ENCODE measurements at regions not wholly inside any gene's neighbourhood (a gene's known extent, or its start where the extent isn't known, plus 50 kb on each side); places are given as distances from the start of the nearest gene placed in this dataset.
A peak's percentile ranks its signal among the peaks of the same experiment; 100 is the strongest.

- H3K4me3 Mint-ChIP-seq (ENCODE audit: unreplicated experiment) = peak overlapping the region; percentile 31
- peaks cover 42% of the 10 kb centered on the region for H3K4me1 Mint-ChIP-seq (ENCODE audit: unreplicated experiment)
- no peak for TF ChIP-seq CTCF (IDR thresholded peaks at IDR 0.05)
- peaks cover 18% of the 10 kb centered on the region for H3K9me3 Mint-ChIP-seq (ENCODE audit: unreplicated experiment)
- no peaks in the 10 kb centered on the region for H3K27me3 Mint-ChIP-seq (ENCODE audit: unreplicated experiment)
- DNase-seq (ENCODE audit: extremely low spot score, unreplicated experiment) = no peak
- H3K27ac Mint-ChIP-seq (ENCODE audit: unreplicated experiment) = peak overlapping the region; percentile 86
- peaks cover 6% of the 10 kb centered on the region for H3K36me3 Mint-ChIP-seq (ENCODE audit: unreplicated experiment)
These were observed 1308.2 kb downstream of the PCDH9 start for GRCh38 chr13:65921933-65922332.

GRCh38 chr13:65917731-65918130, 1312.4 kb downstream of the PCDH9 start:
- H3K27ac Mint-ChIP-seq (ENCODE audit: unreplicated experiment) = no peak overlapping the region

GRCh38 chr13:65915195-65915594, 1314.9 kb downstream of the PCDH9 start:
- no peaks in the 10 kb centered on the region for H3K27me3 Mint-ChIP-seq (ENCODE audit: unreplicated experiment)
- H3K36me3 Mint-ChIP-seq (ENCODE audit: unreplicated experiment) = peaks cover 6% of the 10 kb centered on the region
- no peak for DNase-seq (ENCODE audit: extremely low spot score, unreplicated experiment)
- no peak overlapping the region for H3K4me3 Mint-ChIP-seq (ENCODE audit: unreplicated experiment)
- peaks cover 69% of the 10 kb centered on the region for H3K4me1 Mint-ChIP-seq (ENCODE audit: unreplicated experiment)
- no peak for TF ChIP-seq CTCF (IDR thresholded peaks at IDR 0.05)
- H3K27ac Mint-ChIP-seq (ENCODE audit: unreplicated experiment) = peak overlapping the region; percentile 60
- H3K9me3 Mint-ChIP-seq (ENCODE audit: unreplicated experiment) = peaks cover 13% of the 10 kb centered on the region

More at GRCh38 chr13:65917731-65918130, 1312.4 kb downstream of the PCDH9 start:
- Mint-ChIP-seq H3K4me3 (ENCODE audit: unreplicated experiment) (no peak overlapping the region), H3K9me3 (ENCODE audit: unreplicated experiment) (peaks cover 18% of the 10 kb centered on the region), H3K4me1 (ENCODE audit: unreplicated experiment) (peaks cover 75% of the 10 kb centered on the region), H3K27me3 (ENCODE audit: unreplicated experiment) (no peaks in the 10 kb centered on the region), H3K36me3 (ENCODE audit: unreplicated experiment) (peaks cover 6% of the 10 kb centered on the region)
- TF ChIP-seq CTCF (IDR thresholded peaks at IDR 0.05) = no peak
- no peak for DNase-seq (ENCODE audit: extremely low spot score, unreplicated experiment)

GRCh38 chr13:65914716-65915115, 1315.4 kb downstream of the PCDH9 start:
- Mint-ChIP-seq H3K4me1 (ENCODE audit: unreplicated experiment) (peaks cover 65% of the 10 kb centered on the region), H3K36me3 (ENCODE audit: unreplicated experiment) (peaks cover 6% of the 10 kb centered on the region), H3K27me3 (ENCODE audit: unreplicated experiment) (no peaks in the 10 kb centered on the region), H3K4me3 (ENCODE audit: unreplicated experiment) (no peak overlapping the region), H3K9me3 (ENCODE audit: unreplicated experiment) (peaks cover 13% of the 10 kb centered on the region), H3K27ac (ENCODE audit: unreplicated experiment) (peak overlapping the region; percentile 78)
- TF ChIP-seq CTCF (IDR thresholded peaks at IDR 0.05) = no peak
- no peak for DNase-seq (ENCODE audit: extremely low spot score, unreplicated experiment)

- Mint-ChIP-seq H3K27me3 (ENCODE audit: unreplicated experiment) (no peaks in the 10 kb centered on the region), H3K36me3 (ENCODE audit: unreplicated experiment) (peaks cover 6% of the 10 kb centered on the region), H3K4me1 (ENCODE audit: unreplicated experiment) (peaks cover 63% of the 10 kb centered on the region), H3K9me3 (ENCODE audit: unreplicated experiment) (peaks cover 17% of the 10 kb centered on the region), H3K27ac (ENCODE audit: unreplicated experiment) (peak overlapping the region; percentile 78), H3K4me3 (ENCODE audit: unreplicated experiment) (no peak overlapping the region)
- DNase-seq (ENCODE audit: extremely low spot score, unreplicated experiment) = no peak
- TF ChIP-seq CTCF (IDR thresholded peaks at IDR 0.05) = no peak
These were observed 1317.0 kb downstream of the PCDH9 start for GRCh38 chr13:65913173-65913572.
